ENCODE measurements at regions not wholly inside any gene's neighbourhood (a gene's known extent, or its start where the extent isn't known, plus 50 kb on each side); places are given as distances from the start of the nearest gene placed in this dataset.

- no peak overlapping the region for H3K14ac ChIP-seq (ENCODE audit: insufficient read length)
- DNase-seq (ENCODE audit: low read depth in 1 of 2, low spot score in 2 of 2) (peak; percentile 51 to 71), FAIRE-seq (peak; percentile 82)
- H3K23me2 ChIP-seq (ENCODE audit: low read depth, low read length): peaks cover 4% of the 10 kb centered on the region; the same call in 1 of the 2 replicates
- H2AFZ ChIP-seq (ENCODE audit: low read length): no peak overlapping the region
- no peak overlapping the region for H4K5ac ChIP-seq (ENCODE audit: insufficient read length, low read depth, low read length)
- H3K36me3 ChIP-seq (ENCODE audit: control insufficient read depth in 2 of 4, insufficient read depth in 4 of 4, low read length in 3 of 4): no peaks in the 10 kb centered on the region
- H3K27ac ChIP-seq (ENCODE audit: low read depth, low read length): no peak overlapping the region
- H3K4me3 ChIP-seq (ENCODE audit: extremely low read depth in 1 of 4, insufficient read depth in 2 of 4, low read depth in 3 of 4, low read length in 4 of 4): peak overlapping the region in 2 of 4 experiments; percentile 27 to 49; a peak in 5 of 8 replicates
- H2BK20ac ChIP-seq (ENCODE audit: low read length): peak overlapping the region; percentile 15; the same call in 1 of the 2 replicates
- H2BK15ac ChIP-seq (ENCODE audit: low read length): no peak overlapping the region
- H3K23ac ChIP-seq (ENCODE audit: insufficient read length): no peak overlapping the region
- peak overlapping the region; percentile 4 for H4K91ac ChIP-seq (replicated peaks; ENCODE audit: insufficient read length, low read length)
- no peak overlapping the region for H4K8ac ChIP-seq (ENCODE audit: extremely low read depth, insufficient read depth, low read length)
- CTCF ChIA-PET (ENCODE audit: partially characterized antibody): interaction anchor here (0.6 to 2.6 kb wide), 10 partner anchors 9 to 378 kb away, joined by 3 to 10 read pairs (median 4); no protein-coding TSS in a partner anchor
- H3K79me1 ChIP-seq (ENCODE audit: low read depth, low read length): peaks cover 3% of the 10 kb centered on the region; the same call in 1 of the 2 replicates
- POLR2A ChIA-PET (ENCODE audit: partially characterized antibody): no interaction called here
- 12% methylated on average over 17 of the region's 17 CpGs; no CpG with 5 or more reads in 1 of the 2 experiments for WGBS, 2 experiments (ENCODE audit: extremely low coverage in 1 of 2, insufficient coverage in 1 of 2, insufficient read length in 1 of 2, insufficient replicate concordance in 2 of 2, low coverage in 1 of 2, low lambda C conversion rate in 2 of 2, missing lambda C conversion rate in 1 of 2)
- no peak overlapping the region for H2BK120ac ChIP-seq (replicated peaks; ENCODE audit: low read depth, low read length)
- no peak overlapping the region for H3K9ac ChIP-seq (replicated peaks in 1 of 4; ENCODE audit: extremely low read depth in 1 of 4, low read depth in 3 of 4, low read length in 3 of 4)
- peak overlapping the region; percentile 64 to 75 for H3K4me2 ChIP-seq (ENCODE audit: insufficient read depth in 1 of 2, low read depth in 2 of 2, low read length in 2 of 2)
- peak overlapping the region; percentile 77; the same call in 1 of the 2 replicates for H2BK12ac ChIP-seq (ENCODE audit: low read depth, low read length)
- H4K20me1 ChIP-seq (replicated peaks in 1 of 2; ENCODE audit: control insufficient read depth in 1 of 2, insufficient read depth in 2 of 2, low read length in 2 of 2): no peaks in the 10 kb centered on the region
- H2BK5ac ChIP-seq (ENCODE audit: low read depth, low read length): peak overlapping the region; percentile 86; the same call in 1 of the 2 replicates
- peaks cover 8 to 34% (median 18%) of the 10 kb centered on the region in 4 experiments for H3K4me1 ChIP-seq (replicated peaks in 1 of 4; ENCODE audit: control insufficient read depth in 3 of 4, insufficient read depth in 4 of 4, low read length in 3 of 4)
- H3K79me2 ChIP-seq (ENCODE audit: control insufficient read depth in 1 of 2, insufficient read depth in 2 of 2, low read length in 2 of 2): no peaks in the 10 kb centered on the region
- no peak overlapping the region for H3K56ac ChIP-seq (replicated peaks; ENCODE audit: insufficient read length, low read depth, low read length)
- peaks cover 0 to 10% (median 3%) of the 10 kb centered on the region in 4 experiments; a peak in 4 of 7 replicates for H3K27me3 ChIP-seq (replicated peaks in 1 of 4; ENCODE audit: control insufficient read depth in 3 of 4, extremely low read depth in 1 of 4, insufficient read depth in 3 of 4, low read length in 3 of 4)
- H3K4ac ChIP-seq (replicated peaks; ENCODE audit: insufficient read length, low read depth, low read length): no peak overlapping the region
- H3K9me3 ChIP-seq (ENCODE audit: insufficient read depth in 2 of 2, low read depth in 1 of 2, low read length in 1 of 2): no peaks in the 10 kb centered on the region
- no peak overlapping the region for H2AK5ac ChIP-seq (ENCODE audit: low read depth, low read length)
- peak overlapping the region; percentile 72 for H3K18ac ChIP-seq (ENCODE audit: extremely low read depth, low read length)
- no peak for TF ChIP-seq KDM4A (IDR thresholded peaks at IDR 0.05; ENCODE audit: low read depth, low read length, severe bottlenecking)
- no peak for TF ChIP-seq GABPA (IDR thresholded peaks at IDR 0.05; ENCODE audit: borderline replicate concordance, insufficient read depth, low read length)
- TF ChIP-seq HDAC6 (IDR thresholded peaks at IDR 0.05; ENCODE audit: low read depth, low read length): no peak
- peak; percentile 33 for TF ChIP-seq NANOG (IDR thresholded peaks at IDR 0.05; ENCODE audit: insufficient read depth, low read depth, low read length, poor library complexity, severe bottlenecking)
- TF ChIP-seq E2F6 (IDR thresholded peaks at IDR 0.05): no peak
- TF ChIP-seq TCF12 (IDR thresholded peaks at IDR 0.05; ENCODE audit: low read depth, low read length): no peak
- TF ChIP-seq RNF2 (IDR thresholded peaks at IDR 0.05; ENCODE audit: borderline replicate concordance, low read depth, low read length, missing control alignments, poor library complexity, severe bottlenecking): no peak
- no peak for TF ChIP-seq KDM5A (IDR thresholded peaks at IDR 0.05; ENCODE audit: low read length)
These were observed 295.9 kb downstream of the MIAT start for GRCh38 chr22:26953012-26953883.

Data from H1 (cell line).